ENCODE measurements at regions not wholly inside any gene's neighbourhood (a gene's known extent, or its start where the extent isn't known, plus 50 kb on each side); places are given as distances from the start of the nearest gene placed in this dataset.

GRCh38 chr1:87632232-87632631, 303.6 kb downstream of the LMO4 start:
- TF ChIP-seq CTCF (IDR thresholded peaks at IDR 0.05): no peak

- no peak for TF ChIP-seq CTCF (IDR thresholded peaks at IDR 0.05)
Observed at GRCh38 chr1:87636198-87636892, 307.7 kb downstream of the LMO4 start.

GRCh38 chr1:87638636-87639035, 310.0 kb downstream of the LMO4 start:
- TF ChIP-seq CTCF (IDR thresholded peaks at IDR 0.05): no peak

- no peak for TF ChIP-seq CTCF (IDR thresholded peaks at IDR 0.05)
Observed at GRCh38 chr1:87641996-87642395, 313.3 kb downstream of the LMO4 start.

GRCh38 chr1:87642581-87643221, 314.0 kb downstream of the LMO4 start:
- TF ChIP-seq CTCF (IDR thresholded peaks at IDR 0.05): no peak

- no peak for TF ChIP-seq CTCF (IDR thresholded peaks at IDR 0.05)
Observed at GRCh38 chr1:87644033-87644578, 315.4 kb downstream of the LMO4 start.

- no peak for TF ChIP-seq CTCF (IDR thresholded peaks at IDR 0.05)
Observed at GRCh38 chr1:87644579-87645190, 316.0 kb downstream of the LMO4 start.
